Natural killer cell (primary cell): ENCODE measurements at regions not wholly inside any gene's neighbourhood (a gene's known extent, or its start where the extent isn't known, plus 50 kb on each side); places are given as distances from the start of the nearest gene placed in this dataset.

Experiments
- ATAC-seq, 3 donors: fragments of 150-1000 bp in 2 of 3; fragments of 200-7000 bp in 1 of 3; cut with Tn5 transposase; 1 replicate in 1 of 3; 2 replicates in 2 of 3; pipeline ENCODE4 v1.10.0; 2021; ENCODE audit warnings: mild to moderate bottlenecking in 2 of 3, moderate library complexity in 2 of 3
- DNase-seq, 2 donors: peaks; one replicate each; pipeline versions ENCODE4 v3.0.0 to v3.0.0-alpha.2; 2013 to 2021; ENCODE audit warnings: mixed read lengths in 1 of 2
- H3K27ac ChIP-seq: one replicate; pipeline ENCODE4 v1.5.1; 2013; ENCODE audit warnings: mild to moderate bottlenecking, low read length
- H3K27me3 ChIP-seq: one replicate; pipeline ENCODE4 v1.6.1; 2013; ENCODE audit warnings: low read length; ENCODE audit not compliant: control insufficient read depth, insufficient read depth
- H3K36me3 ChIP-seq: one replicate; pipeline ENCODE4 v1.6.1; 2013; ENCODE audit warnings: low read length; ENCODE audit not compliant: control insufficient read depth, insufficient read depth
- H3K4me1 ChIP-seq: one replicate; pipeline ENCODE4 v1.6.1; 2013; ENCODE audit warnings: low read length; ENCODE audit not compliant: control insufficient read depth, insufficient read depth
- H3K4me3 ChIP-seq: one replicate; pipeline ENCODE4 v1.5.1; 2013; ENCODE audit warnings: low read length
- H3K9me3 ChIP-seq: one replicate; pipeline ENCODE4 v1.6.1; 2013; ENCODE audit warnings: low read length; ENCODE audit not compliant: control insufficient read depth, insufficient read depth
- H3K27ac Mint-ChIP-seq, 2 donors: one replicate each; pipeline ENCODE4 v1.8.0; 2022; ENCODE audit warnings: mild to moderate bottlenecking in 2 of 2, mixed read lengths in 2 of 2, moderate library complexity in 1 of 2
- H3K27me3 Mint-ChIP-seq, 2 donors: one replicate each; pipeline ENCODE4 v1.8.0; 2022; ENCODE audit warnings: low read depth in 2 of 2, mixed read lengths in 2 of 2
- H3K36me3 Mint-ChIP-seq: one replicate; pipeline ENCODE4 v1.8.0; 2022; ENCODE audit warnings: mixed read lengths
- H3K4me1 Mint-ChIP-seq, 2 donors: one replicate each; pipeline ENCODE4 v1.8.0; 2022; ENCODE audit warnings: mixed read lengths in 2 of 2
- H3K4me3 Mint-ChIP-seq: one replicate; pipeline ENCODE4 v1.8.0; 2022; ENCODE audit warnings: mild to moderate bottlenecking, moderate library complexity, mixed read lengths
- H3K9me3 Mint-ChIP-seq, 2 donors: one replicate each; pipeline ENCODE4 v1.8.0; 2022; ENCODE audit warnings: mixed read lengths in 2 of 2
- WGBS: methylation state at CpG from one replicate; pipeline ENCODE4 v1.1.7; 2013; ENCODE audit warnings: missing lambda C conversion rate; ENCODE audit not compliant: insufficient coverage; 5-methylcytosine and 5-hydroxymethylcytosine counted together
- intact Hi-C: fragments of 100-400 bp; cut with micrococcal nuclease; formaldehyde crosslinking; loops from one replicate; pipeline ENCODE4 v1.14.2; 2022
- TF ChIP-seq, protein P1 (sequence below): fragments of 200-600 bp; IDR thresholded peaks from one replicate; pipeline ENCODE4 v1.8.0; 2022; ENCODE audit warnings: antibody characterized with exemption

GRCh38 chr1:5424802-5425703 lies 567.2 kb downstream of the NPHP4 start:
- Histone ChIP-seq H3K9me3 (no peaks in the 10 kb centered on the region), H3K36me3 (no peaks in the 10 kb centered on the region), H3K4me3 (no peak overlapping the region), H3K27me3 (no peaks in the 10 kb centered on the region), H3K4me1 (peaks cover 14% of the 10 kb centered on the region), H3K27ac (no peak overlapping the region)
- intact Hi-C loops = no loop called here
- no peaks in the 10 kb centered on the region for H3K36me3 Mint-ChIP-seq
- H3K27ac Mint-ChIP-seq = no peak overlapping the region
- DNase-seq (no peak), ATAC-seq (no peak)
- H3K4me1 Mint-ChIP-seq = peaks cover 4 to 16% of the 10 kb centered on the region in 2 donors
- H3K4me3 Mint-ChIP-seq = no peak overlapping the region
- 54% methylated on average over 19 of the region's 19 CpGs for WGBS
- H3K9me3 Mint-ChIP-seq = no peaks in the 10 kb centered on the region
- TF ChIP-seq, protein P1, sequence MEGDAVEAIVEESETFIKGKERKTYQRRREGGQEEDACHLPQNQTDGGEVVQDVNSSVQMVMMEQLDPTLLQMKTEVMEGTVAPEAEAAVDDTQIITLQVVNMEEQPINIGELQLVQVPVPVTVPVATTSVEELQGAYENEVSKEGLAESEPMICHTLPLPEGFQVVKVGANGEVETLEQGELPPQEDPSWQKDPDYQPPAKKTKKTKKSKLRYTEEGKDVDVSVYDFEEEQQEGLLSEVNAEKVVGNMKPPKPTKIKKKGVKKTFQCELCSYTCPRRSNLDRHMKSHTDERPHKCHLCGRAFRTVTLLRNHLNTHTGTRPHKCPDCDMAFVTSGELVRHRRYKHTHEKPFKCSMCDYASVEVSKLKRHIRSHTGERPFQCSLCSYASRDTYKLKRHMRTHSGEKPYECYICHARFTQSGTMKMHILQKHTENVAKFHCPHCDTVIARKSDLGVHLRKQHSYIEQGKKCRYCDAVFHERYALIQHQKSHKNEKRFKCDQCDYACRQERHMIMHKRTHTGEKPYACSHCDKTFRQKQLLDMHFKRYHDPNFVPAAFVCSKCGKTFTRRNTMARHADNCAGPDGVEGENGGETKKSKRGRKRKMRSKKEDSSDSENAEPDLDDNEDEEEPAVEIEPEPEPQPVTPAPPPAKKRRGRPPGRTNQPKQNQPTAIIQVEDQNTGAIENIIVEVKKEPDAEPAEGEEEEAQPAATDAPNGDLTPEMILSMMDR = no peak
- peaks cover 21 to 42% of the 10 kb centered on the region in 2 donors for H3K27me3 Mint-ChIP-seq

- Histone ChIP-seq H3K27me3 (no peaks in the 10 kb centered on the region), H3K9me3 (no peaks in the 10 kb centered on the region), H3K36me3 (no peaks in the 10 kb centered on the region), H3K4me3 (no peak overlapping the region), H3K4me1 (peaks cover 14% of the 10 kb centered on the region), H3K27ac (no peak overlapping the region)
- Mint-ChIP-seq H3K9me3 (no peaks in the 10 kb centered on the region), H3K4me1 (peaks cover 4 to 16% of the 10 kb centered on the region in 2 donors), H3K27me3 (peaks cover 17 to 45% of the 10 kb centered on the region in 2 donors), H3K36me3 (no peaks in the 10 kb centered on the region), H3K27ac (no peak overlapping the region), H3K4me3 (peak overlapping the region; percentile 7)
- TF ChIP-seq, protein P1 = no peak
- DNase-seq (peak in 1 of 2 donors; percentile 63), ATAC-seq (peak; percentile 54 to 78 (median 59))
- intact Hi-C loops = no loop called here
- WGBS = 22% methylated on average over 10 of the region's 10 CpGs
These were observed 569.1 kb downstream of the NPHP4 start for GRCh38 chr1:5423109-5423508.

DNA sequence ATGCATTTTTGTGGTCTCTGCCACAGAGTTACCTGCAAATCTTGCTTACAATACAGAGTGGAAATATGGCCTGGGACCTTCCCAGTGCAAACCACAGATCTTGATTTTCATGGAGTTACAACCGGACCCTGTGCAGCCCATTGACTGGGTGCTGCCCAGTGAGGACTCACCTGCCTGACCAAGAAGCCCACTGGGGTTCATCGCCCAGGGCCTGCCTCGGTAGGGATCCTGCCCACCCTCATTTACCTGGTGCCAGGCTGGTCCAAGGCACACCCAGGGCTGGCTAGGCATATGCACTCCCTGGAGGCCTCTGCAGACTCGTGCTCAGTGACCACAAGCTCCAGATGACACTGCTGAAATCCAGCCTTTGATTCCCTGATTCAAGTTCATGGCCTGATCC lies 572.7 kb downstream of the NPHP4 start:
- Histone ChIP-seq H3K4me3 (no peak overlapping the region), H3K27me3 (no peaks in the 10 kb centered on the region), H3K9me3 (no peaks in the 10 kb centered on the region), H3K4me1 (peaks cover 14% of the 10 kb centered on the region), H3K27ac (no peak overlapping the region), H3K36me3 (no peaks in the 10 kb centered on the region)
- Mint-ChIP-seq H3K4me3 (no peak overlapping the region), H3K36me3 (no peaks in the 10 kb centered on the region), H3K4me1 (peaks cover 4 to 16% of the 10 kb centered on the region in 2 donors), H3K9me3 (no peaks in the 10 kb centered on the region), H3K27ac (no peak overlapping the region), H3K27me3 (peaks cover 13 to 25% of the 10 kb centered on the region in 2 donors)
- TF ChIP-seq, protein P1 = no peak
- DNase-seq (no peak), ATAC-seq (no peak)
- intact Hi-C loops = no loop called here
- 76% methylated on average over 4 of the region's 4 CpGs for WGBS
